ENCODE measurements at regions not wholly inside any gene's neighbourhood (a gene's known extent, or its start where the extent isn't known, plus 50 kb on each side); places are given as distances from the start of the nearest gene placed in this dataset.

DNA sequence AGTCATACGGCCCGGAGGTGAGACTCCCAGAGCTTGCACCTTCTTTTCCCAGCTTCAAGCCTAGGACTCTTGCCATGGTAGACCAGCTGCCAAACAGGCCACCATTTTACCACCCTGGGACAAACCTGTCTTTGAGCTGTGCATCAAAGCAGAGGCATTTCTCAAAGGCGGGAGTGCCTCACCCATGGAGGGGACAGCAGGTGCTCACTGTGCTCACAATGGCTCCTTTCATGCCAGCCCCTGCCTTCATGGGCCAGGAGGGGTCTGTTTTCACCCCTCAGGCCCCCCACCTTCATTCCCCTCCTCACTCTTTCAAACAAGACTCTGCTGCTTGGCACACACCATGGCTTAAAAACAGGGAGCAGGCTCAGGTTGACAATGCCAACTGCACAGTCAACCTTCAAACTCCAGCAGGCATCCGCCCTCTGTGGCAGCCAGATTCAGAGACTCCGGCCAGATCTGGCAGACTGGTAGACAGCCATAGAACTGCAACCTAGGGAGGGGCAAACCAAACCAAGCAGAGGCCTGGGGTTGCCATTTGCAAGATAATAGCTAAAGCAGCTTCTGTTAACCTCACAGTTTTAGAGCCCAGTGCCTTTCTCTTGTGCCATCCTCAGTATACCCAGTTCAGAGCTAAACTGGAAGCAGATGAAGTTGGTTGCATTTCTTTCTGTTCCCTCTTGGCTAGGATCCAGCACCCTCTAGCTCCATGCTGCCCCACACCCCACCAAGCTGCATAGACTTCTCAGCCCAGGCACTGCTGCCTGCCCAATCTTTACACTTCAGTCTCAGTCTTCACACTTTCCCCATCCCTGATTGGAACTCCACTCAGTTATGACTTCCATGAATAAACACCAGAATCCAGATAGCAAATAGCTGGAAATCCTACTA, 93.9 kb upstream of the SPATA13 start:
- Histone ChIP-seq H3K4me3 (ENCODE audit: control extremely low read depth in 1 of 5, extremely low read depth in 1 of 5, insufficient read depth in 1 of 5, low read depth in 2 of 5, low read length in 4 of 5) (no peak overlapping the region), H3K36me3 (replicated peaks in 1 of 2; ENCODE audit: control extremely low read depth in 1 of 2, control insufficient read depth in 1 of 2, extremely low read depth in 1 of 2, insufficient read depth in 2 of 2, low read length in 1 of 2) (no peaks in the 10 kb centered on the region), H2AFZ (ENCODE audit: insufficient read depth, low read depth, low read length, poor library complexity, severe bottlenecking) (no peak overlapping the region), H3K9ac (ENCODE audit: low read length) (no peak overlapping the region), H3K4me1 (ENCODE audit: control insufficient read depth in 2 of 2, insufficient read depth in 2 of 2, low read length in 2 of 2) (no peaks in the 10 kb centered on the region), H3K79me2 (ENCODE audit: control insufficient read depth, insufficient read depth, low read length) (no peaks in the 10 kb centered on the region), H4K20me1 (ENCODE audit: control insufficient read depth, insufficient read depth, low read length, poor library complexity, severe bottlenecking) (no peaks in the 10 kb centered on the region), H3K27ac (ENCODE audit: low read length in 2 of 2) (no peak overlapping the region), H3K4me2 (replicated peaks; ENCODE audit: low read depth, low read length, poor library complexity, severe bottlenecking) (no peak overlapping the region), H3K9me3 (ENCODE audit: control extremely low read depth in 1 of 3, control insufficient read depth in 2 of 3, insufficient read depth in 1 of 3, low read length in 2 of 3) (no peaks in the 10 kb centered on the region), H3K27me3 (replicated peaks in 1 of 4; ENCODE audit: control extremely low read depth in 1 of 4, control insufficient read depth in 3 of 4, insufficient read depth in 4 of 4, low read length in 3 of 4) (no peaks in the 10 kb centered on the region)
- no peak for ATAC-seq (ENCODE audit: low read depth)
- intact Hi-C loops (cut with micrococcal nuclease) = no loop called here
- WGBS (ENCODE audit: insufficient coverage) = 96% methylated on average over 5 of the region's 5 CpGs
- TF ChIP-seq, protein P1, sequence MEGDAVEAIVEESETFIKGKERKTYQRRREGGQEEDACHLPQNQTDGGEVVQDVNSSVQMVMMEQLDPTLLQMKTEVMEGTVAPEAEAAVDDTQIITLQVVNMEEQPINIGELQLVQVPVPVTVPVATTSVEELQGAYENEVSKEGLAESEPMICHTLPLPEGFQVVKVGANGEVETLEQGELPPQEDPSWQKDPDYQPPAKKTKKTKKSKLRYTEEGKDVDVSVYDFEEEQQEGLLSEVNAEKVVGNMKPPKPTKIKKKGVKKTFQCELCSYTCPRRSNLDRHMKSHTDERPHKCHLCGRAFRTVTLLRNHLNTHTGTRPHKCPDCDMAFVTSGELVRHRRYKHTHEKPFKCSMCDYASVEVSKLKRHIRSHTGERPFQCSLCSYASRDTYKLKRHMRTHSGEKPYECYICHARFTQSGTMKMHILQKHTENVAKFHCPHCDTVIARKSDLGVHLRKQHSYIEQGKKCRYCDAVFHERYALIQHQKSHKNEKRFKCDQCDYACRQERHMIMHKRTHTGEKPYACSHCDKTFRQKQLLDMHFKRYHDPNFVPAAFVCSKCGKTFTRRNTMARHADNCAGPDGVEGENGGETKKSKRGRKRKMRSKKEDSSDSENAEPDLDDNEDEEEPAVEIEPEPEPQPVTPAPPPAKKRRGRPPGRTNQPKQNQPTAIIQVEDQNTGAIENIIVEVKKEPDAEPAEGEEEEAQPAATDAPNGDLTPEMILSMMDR (IDR thresholded peaks at IDR 0.05) = no peak
- TF ChIP-seq EZH2 (IDR thresholded peaks at IDR 0.05; ENCODE audit: borderline replicate concordance, insufficient read depth, low read depth, low read length, poor library complexity, severe bottlenecking) = no peak
- Mint-ChIP-seq H3K9me3 (ENCODE audit: insufficient read depth) (no peaks in the 10 kb centered on the region), H3K27ac (no peak overlapping the region), H3K27me3 (peaks cover 27% of the 10 kb centered on the region), H3K4me1 (no peaks in the 10 kb centered on the region), H3K4me3 (no peak overlapping the region)
- ChIA-PET CTCF (no interaction called here), POLR2A (no interaction called here)
- DNase-seq = no peak

DNA sequence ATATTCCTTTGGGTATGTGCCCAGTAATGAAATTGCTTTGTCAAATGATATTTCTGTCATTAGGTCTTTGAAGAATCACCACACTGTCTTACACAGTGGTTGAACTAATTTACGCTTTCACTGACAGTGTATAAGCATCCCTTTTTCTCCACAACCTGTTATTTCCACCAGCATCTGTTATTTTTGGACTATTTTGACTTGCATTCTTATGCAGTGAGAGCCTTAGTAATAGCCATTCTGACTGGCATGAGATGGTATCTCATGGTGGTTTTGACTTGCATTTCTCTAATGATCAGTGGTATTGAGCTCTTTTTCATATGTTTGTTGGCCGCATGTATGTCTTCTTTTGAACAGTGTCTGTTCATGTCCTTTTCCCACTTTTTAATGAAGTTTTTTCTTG, 92.0 kb upstream of the SPATA13 start:
- CTCF ChIA-PET = interaction anchor here (0.6 kb wide), 1 partner anchor 12 kb away, joined by 4 read pairs; no protein-coding TSS in a partner anchor
- POLR2A ChIA-PET = no interaction called here
- Histone ChIP-seq H3K4me2 (replicated peaks; ENCODE audit: low read depth, low read length, poor library complexity, severe bottlenecking) (no peak overlapping the region), H3K4me1 (ENCODE audit: control insufficient read depth in 2 of 2, insufficient read depth in 2 of 2, low read length in 2 of 2) (no peaks in the 10 kb centered on the region), H2AFZ (ENCODE audit: insufficient read depth, low read depth, low read length, poor library complexity, severe bottlenecking) (no peak overlapping the region), H3K79me2 (ENCODE audit: control insufficient read depth, insufficient read depth, low read length) (no peaks in the 10 kb centered on the region), H3K36me3 (replicated peaks in 1 of 2; ENCODE audit: control extremely low read depth in 1 of 2, control insufficient read depth in 1 of 2, extremely low read depth in 1 of 2, insufficient read depth in 2 of 2, low read length in 1 of 2) (no peaks in the 10 kb centered on the region), H3K27ac (ENCODE audit: low read length in 2 of 2) (no peak overlapping the region), H3K27me3 (replicated peaks in 1 of 4; ENCODE audit: control extremely low read depth in 1 of 4, control insufficient read depth in 3 of 4, insufficient read depth in 4 of 4, low read length in 3 of 4) (no peaks in the 10 kb centered on the region), H3K4me3 (ENCODE audit: control extremely low read depth in 1 of 5, extremely low read depth in 1 of 5, insufficient read depth in 1 of 5, low read depth in 2 of 5, low read length in 4 of 5) (no peak overlapping the region), H4K20me1 (ENCODE audit: control insufficient read depth, insufficient read depth, low read length, poor library complexity, severe bottlenecking) (no peaks in the 10 kb centered on the region), H3K9me3 (ENCODE audit: control extremely low read depth in 1 of 3, control insufficient read depth in 2 of 3, insufficient read depth in 1 of 3, low read length in 2 of 3) (no peaks in the 10 kb centered on the region), H3K9ac (ENCODE audit: low read length) (no peak overlapping the region)
- no peak for DNase-seq
- peaks cover 24% of the 10 kb centered on the region for H3K27me3 Mint-ChIP-seq
- intact Hi-C loops (cut with micrococcal nuclease) = no loop called here
- no peak for TF ChIP-seq EZH2 (IDR thresholded peaks at IDR 0.05; ENCODE audit: borderline replicate concordance, insufficient read depth, low read depth, low read length, poor library complexity, severe bottlenecking)
- TF ChIP-seq, protein P1 (IDR thresholded peaks at IDR 0.05) = no peak
- H3K4me1 Mint-ChIP-seq = no peaks in the 10 kb centered on the region
- no peak overlapping the region for H3K4me3 Mint-ChIP-seq
- WGBS (ENCODE audit: insufficient coverage) = no CpG with 5 or more reads among the region's 2 CpGs
- no peak for ATAC-seq (ENCODE audit: low read depth)
- H3K27ac Mint-ChIP-seq = no peak overlapping the region
- H3K9me3 Mint-ChIP-seq (ENCODE audit: insufficient read depth) = no peaks in the 10 kb centered on the region
